Activated naive CD4-positive, alpha-beta T cell treated with anti-CD3 and anti-CD28 coated beads, Interleukin-2, amount 50 U/mL, for 72 hours (primary cell): ENCODE measurements at regions not wholly inside any gene's neighbourhood (a gene's known extent, or its start where the extent isn't known, plus 50 kb on each side); places are given as distances from the start of the nearest gene placed in this dataset.
A peak's percentile ranks its signal among the peaks of the same experiment; 100 is the strongest.
"Not testable (repeated sequence)": the region's sequence is repeated elsewhere in the genome, so short reads cannot be mapped to it uniquely, and the experiment has no call there.

Experiments used
- ATAC-seq, 2 donors: fragments of 150-1000 bp; cut with Tn5 transposase; 2 replicates each; pipeline ENCODE4 v1.10.0; 2021; ENCODE audit warnings: mild to moderate bottlenecking in 2 of 2, moderate library complexity in 2 of 2
- DNase-seq, 2 donors: peaks; one replicate each; pipeline ENCODE4 v3.0.0; 2021 to 2022; ENCODE audit warnings: low spot score in 2 of 2
- H3K27ac Mint-ChIP-seq, 2 donors: one replicate each; pipeline ENCODE4 v1.8.0; 2022; ENCODE audit warnings: mild to moderate bottlenecking in 2 of 2, mixed read lengths in 2 of 2
- H3K36me3 Mint-ChIP-seq, 2 donors: one replicate each; pipeline ENCODE4 v1.8.0; 2022; ENCODE audit warnings: mixed read lengths in 2 of 2
- H3K9me3 Mint-ChIP-seq, 2 donors: one replicate each; pipeline ENCODE4 v1.8.0; 2022; ENCODE audit warnings: mixed read lengths in 2 of 2

- H3K9me3 Mint-ChIP-seq: peaks cover 5 to 10% of the 10 kb centered on the region in 2 donors
- ATAC-seq (no peak), DNase-seq (no peak)
- H3K27ac Mint-ChIP-seq: no peak overlapping the region
- H3K36me3 Mint-ChIP-seq: no peaks in the 10 kb centered on the region
Measured at GRCh38 chr3:137324114-137324513, 366.3 kb downstream of the IL20RB start.

GRCh38 chr3:137325170-137325569 is 367.4 kb downstream of the IL20RB start:
- Mint-ChIP-seq H3K27ac (no peak overlapping the region), H3K9me3 (peaks cover 10% of the 10 kb centered on the region in 2 donors)

GRCh38 chr3:137325934-137326333 is 368.2 kb downstream of the IL20RB start:
- peaks cover 12 to 17% of the 10 kb centered on the region in 2 donors for H3K9me3 Mint-ChIP-seq
- no peak for ATAC-seq
- H3K27ac Mint-ChIP-seq: no peak overlapping the region
- no peaks in the 10 kb centered on the region for H3K36me3 Mint-ChIP-seq
- DNase-seq: no peak

More at GRCh38 chr3:137325170-137325569, 367.4 kb downstream of the IL20RB start:
- H3K36me3 Mint-ChIP-seq: no peaks in the 10 kb centered on the region
- ATAC-seq (no peak), DNase-seq (no peak)

GRCh38 chr3:137329594-137329993 is 371.8 kb downstream of the IL20RB start:
- no peaks in the 10 kb centered on the region for H3K36me3 Mint-ChIP-seq
- H3K9me3 Mint-ChIP-seq: peaks cover 16 to 28% of the 10 kb centered on the region in 2 donors
- H3K27ac Mint-ChIP-seq: no peak overlapping the region
- ATAC-seq: no peak
- DNase-seq: no peak

- H3K27ac Mint-ChIP-seq: peak overlapping the region in 1 of 2 donors; percentile 39
- no peak for DNase-seq
- H3K36me3 Mint-ChIP-seq: no peaks in the 10 kb centered on the region
- H3K9me3 Mint-ChIP-seq: peaks cover 11 to 24% of the 10 kb centered on the region in 2 donors
- ATAC-seq: no peak
Measured at GRCh38 chr3:137330246-137330645, 372.5 kb downstream of the IL20RB start.

GRCh38 chr3:137332297-137332696 is 374.5 kb downstream of the IL20RB start:
- DNase-seq (no peak), ATAC-seq (peak in 1 of 2 donors; percentile 57)
- H3K27ac Mint-ChIP-seq: peak overlapping the region in 1 of 2 donors; percentile 15
- H3K9me3 Mint-ChIP-seq: peaks cover 10 to 23% of the 10 kb centered on the region in 2 donors
- no peaks in the 10 kb centered on the region for H3K36me3 Mint-ChIP-seq

- Mint-ChIP-seq H3K27ac (no peak overlapping the region), H3K36me3 (peaks cover 0 to 6% of the 10 kb centered on the region in 2 donors), H3K9me3 (peaks cover 28 to 29% of the 10 kb centered on the region in 2 donors)
- ATAC-seq: no peak
- no peak for DNase-seq
Measured at GRCh38 chr3:137335478-137335877, 377.7 kb downstream of the IL20RB start.

- not testable (repeated sequence) for ATAC-seq, H3K27ac Mint-ChIP-seq, DNase-seq, H3K36me3 Mint-ChIP-seq
- peaks cover 21 to 22% of the 10 kb centered on the region in 2 donors for H3K9me3 Mint-ChIP-seq
Measured at GRCh38 chr3:137338400-137338799, 380.6 kb downstream of the IL20RB start.

- ATAC-seq: no peak
- Mint-ChIP-seq H3K9me3 (peaks cover 11 to 13% of the 10 kb centered on the region in 2 donors), H3K36me3 (no peaks in the 10 kb centered on the region)
Measured at GRCh38 chr3:137343283-137343682, 385.5 kb downstream of the IL20RB start.

GRCh38 chr3:137347132-137347531 is 389.3 kb downstream of the IL20RB start:
- peaks cover 8 to 11% of the 10 kb centered on the region in 2 donors for H3K9me3 Mint-ChIP-seq
- ATAC-seq: no peak
- no peaks in the 10 kb centered on the region for H3K36me3 Mint-ChIP-seq
- no peak overlapping the region for H3K27ac Mint-ChIP-seq
- no peak for DNase-seq

More at GRCh38 chr3:137343283-137343682, 385.5 kb downstream of the IL20RB start:
- H3K27ac Mint-ChIP-seq: no peak overlapping the region
- no peak for DNase-seq

GRCh38 chr3:137347817-137348368 is 390.1 kb downstream of the IL20RB start:
- peaks cover 9 to 10% of the 10 kb centered on the region in 2 donors for H3K9me3 Mint-ChIP-seq
- no peak for DNase-seq
- ATAC-seq: no peak
- no peaks in the 10 kb centered on the region for H3K36me3 Mint-ChIP-seq
- H3K27ac Mint-ChIP-seq: no peak overlapping the region

GRCh38 chr3:137348936-137349335 is 391.2 kb downstream of the IL20RB start:
- H3K36me3 Mint-ChIP-seq: no peaks in the 10 kb centered on the region
- H3K9me3 Mint-ChIP-seq: peaks cover 9 to 10% of the 10 kb centered on the region in 2 donors

GRCh38 chr3:137349557-137350348 is 392.0 kb downstream of the IL20RB start:
- Mint-ChIP-seq H3K27ac (no peak overlapping the region), H3K36me3 (no peaks in the 10 kb centered on the region), H3K9me3 (peaks cover 9 to 10% of the 10 kb centered on the region in 2 donors)
- no peak for DNase-seq
- ATAC-seq: no peak

More at GRCh38 chr3:137348936-137349335, 391.2 kb downstream of the IL20RB start:
- ATAC-seq: no peak
- no peak for DNase-seq
- no peak overlapping the region for H3K27ac Mint-ChIP-seq

- Mint-ChIP-seq H3K9me3 (peaks cover 24 to 38% of the 10 kb centered on the region in 2 donors), H3K27ac (no peak overlapping the region), H3K36me3 (peaks cover 0 to 8% of the 10 kb centered on the region in 2 donors)
- ATAC-seq: no peak
- no peak for DNase-seq
Measured at GRCh38 chr3:137360531-137361201, 402.9 kb downstream of the IL20RB start.

GRCh38 chr3:137382005-137382594 is 382.0 kb upstream of the SOX14 start:
- no peak for ATAC-seq
- DNase-seq: no peak
- peaks cover 9 to 14% of the 10 kb centered on the region in 2 donors for H3K9me3 Mint-ChIP-seq
- no peaks in the 10 kb centered on the region for H3K36me3 Mint-ChIP-seq
- H3K27ac Mint-ChIP-seq: no peak overlapping the region

- Mint-ChIP-seq H3K27ac (no peak overlapping the region), H3K36me3 (no peaks in the 10 kb centered on the region), H3K9me3 (peaks cover 0 to 16% of the 10 kb centered on the region in 2 donors)
- DNase-seq (no peak), ATAC-seq (no peak)
Measured at GRCh38 chr3:137385922-137386321, 378.2 kb upstream of the SOX14 start.

GRCh38 chr3:137409584-137409983 is 354.5 kb upstream of the SOX14 start:
- no peaks in the 10 kb centered on the region for H3K36me3 Mint-ChIP-seq
- DNase-seq (no peak), ATAC-seq (no peak)
- peaks cover 5 to 8% of the 10 kb centered on the region in 2 donors for H3K9me3 Mint-ChIP-seq
- H3K27ac Mint-ChIP-seq: no peak overlapping the region
